ENCODE measurements at regions not wholly inside any gene's neighbourhood (a gene's known extent, or its start where the extent isn't known, plus 50 kb on each side); places are given as distances from the start of the nearest gene placed in this dataset.

DNA sequence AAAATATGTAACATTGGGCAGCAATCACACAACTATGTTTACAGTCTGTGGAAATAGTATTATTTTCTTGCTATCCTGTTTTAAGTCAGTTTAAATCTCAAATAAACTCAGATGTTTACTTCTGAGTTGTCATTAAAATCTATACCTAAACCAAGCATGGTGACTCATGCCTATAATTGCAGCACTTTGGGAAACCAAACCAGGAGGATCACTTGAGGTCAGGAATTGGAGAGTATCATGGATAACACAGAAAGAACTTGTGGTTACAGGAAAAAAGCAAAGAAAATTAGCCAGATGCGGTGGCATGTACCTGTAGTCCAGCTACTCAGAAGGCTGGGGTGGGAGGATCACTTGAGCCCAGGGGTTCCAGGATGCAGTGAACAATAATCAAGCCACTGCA is 631.6 kb upstream of the EPHA6 start:
- Histone ChIP-seq H3K4me1 (ENCODE audit: insufficient read depth, low read length) (no peaks in the 10 kb centered on the region), H3K36me3 (ENCODE audit: insufficient read depth, low read length) (no peaks in the 10 kb centered on the region), H3K27ac (ENCODE audit: low read depth in 1 of 2, low read length in 2 of 2) (no peak overlapping the region), H3K27me3 (ENCODE audit: control insufficient read depth in 1 of 2, insufficient read depth in 2 of 2, low read length in 2 of 2) (no peaks in the 10 kb centered on the region), H3K4me3 (ENCODE audit: low read length) (no peak overlapping the region), H3K9me3 (ENCODE audit: control insufficient read depth in 1 of 2, insufficient read depth in 1 of 2, low read length in 2 of 2) (no peaks in the 10 kb centered on the region)
- Mint-ChIP-seq H3K27me3 (no peaks in the 10 kb centered on the region), H3K36me3 (ENCODE audit: low read depth) (no peaks in the 10 kb centered on the region), H3K4me1 (ENCODE audit: low read depth) (no peaks in the 10 kb centered on the region), H3K4me3 (no peak overlapping the region), H3K9me3 (peaks cover 5% of the 10 kb centered on the region), H3K27ac (no peak overlapping the region)
- ChIA-PET CTCF (no interaction called here), POLR2A (no interaction called here)
- TF ChIP-seq, protein P1, sequence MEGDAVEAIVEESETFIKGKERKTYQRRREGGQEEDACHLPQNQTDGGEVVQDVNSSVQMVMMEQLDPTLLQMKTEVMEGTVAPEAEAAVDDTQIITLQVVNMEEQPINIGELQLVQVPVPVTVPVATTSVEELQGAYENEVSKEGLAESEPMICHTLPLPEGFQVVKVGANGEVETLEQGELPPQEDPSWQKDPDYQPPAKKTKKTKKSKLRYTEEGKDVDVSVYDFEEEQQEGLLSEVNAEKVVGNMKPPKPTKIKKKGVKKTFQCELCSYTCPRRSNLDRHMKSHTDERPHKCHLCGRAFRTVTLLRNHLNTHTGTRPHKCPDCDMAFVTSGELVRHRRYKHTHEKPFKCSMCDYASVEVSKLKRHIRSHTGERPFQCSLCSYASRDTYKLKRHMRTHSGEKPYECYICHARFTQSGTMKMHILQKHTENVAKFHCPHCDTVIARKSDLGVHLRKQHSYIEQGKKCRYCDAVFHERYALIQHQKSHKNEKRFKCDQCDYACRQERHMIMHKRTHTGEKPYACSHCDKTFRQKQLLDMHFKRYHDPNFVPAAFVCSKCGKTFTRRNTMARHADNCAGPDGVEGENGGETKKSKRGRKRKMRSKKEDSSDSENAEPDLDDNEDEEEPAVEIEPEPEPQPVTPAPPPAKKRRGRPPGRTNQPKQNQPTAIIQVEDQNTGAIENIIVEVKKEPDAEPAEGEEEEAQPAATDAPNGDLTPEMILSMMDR (IDR thresholded peaks at IDR 0.05) = no peak
- intact Hi-C loops (cut with DNase I, micrococcal nuclease) = no loop called here
- ATAC-seq (ENCODE audit: poor library complexity) (no peak), DNase-seq (no peak)

DNA sequence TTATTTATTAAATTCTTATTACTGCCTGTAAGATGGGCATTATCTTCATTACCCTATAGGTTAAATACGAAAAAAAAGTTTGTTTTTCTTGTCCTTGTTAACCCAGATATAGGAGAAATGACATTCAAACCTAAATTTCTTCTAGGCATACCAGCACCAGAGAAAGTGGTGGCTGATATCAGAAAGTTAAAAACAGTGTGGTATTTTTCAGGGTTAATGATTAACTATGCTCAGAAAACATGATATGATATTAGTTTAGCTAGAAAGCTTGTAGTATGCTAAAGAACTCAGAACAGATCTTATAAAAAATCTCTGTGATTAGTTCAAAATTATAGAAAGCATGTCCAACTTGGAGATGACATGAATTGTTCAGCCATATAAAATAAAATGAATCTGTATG is 630.5 kb upstream of the EPHA6 start:
- Histone ChIP-seq H3K27me3 (ENCODE audit: control insufficient read depth in 1 of 2, insufficient read depth in 2 of 2, low read length in 2 of 2) (no peaks in the 10 kb centered on the region), H3K9me3 (ENCODE audit: control insufficient read depth in 1 of 2, insufficient read depth in 1 of 2, low read length in 2 of 2) (no peaks in the 10 kb centered on the region), H3K4me1 (ENCODE audit: insufficient read depth, low read length) (no peaks in the 10 kb centered on the region), H3K4me3 (ENCODE audit: low read length) (no peak overlapping the region), H3K36me3 (ENCODE audit: insufficient read depth, low read length) (no peaks in the 10 kb centered on the region), H3K27ac (ENCODE audit: low read depth in 1 of 2, low read length in 2 of 2) (no peak overlapping the region)
- intact Hi-C loops (cut with DNase I, micrococcal nuclease) = no loop called here
- Mint-ChIP-seq H3K9me3 (peaks cover 3% of the 10 kb centered on the region), H3K36me3 (ENCODE audit: low read depth) (no peaks in the 10 kb centered on the region), H3K4me3 (no peak overlapping the region), H3K27ac (no peak overlapping the region), H3K4me1 (ENCODE audit: low read depth) (no peaks in the 10 kb centered on the region), H3K27me3 (no peaks in the 10 kb centered on the region)
- DNase-seq (no peak), ATAC-seq (ENCODE audit: poor library complexity) (no peak)
- POLR2A ChIA-PET = no interaction called here
- CTCF ChIA-PET = no interaction called here
- TF ChIP-seq, protein P1 (IDR thresholded peaks at IDR 0.05) = no peak

GRCh38 chr3:96190024-96190616 is 624.3 kb upstream of the EPHA6 start:
- DNase-seq (no peak), ATAC-seq (ENCODE audit: poor library complexity) (no peak)
- Mint-ChIP-seq H3K4me3 (no peak overlapping the region), H3K27me3 (no peaks in the 10 kb centered on the region), H3K36me3 (ENCODE audit: low read depth) (no peaks in the 10 kb centered on the region), H3K4me1 (ENCODE audit: low read depth) (no peaks in the 10 kb centered on the region), H3K9me3 (peaks cover 2% of the 10 kb centered on the region), H3K27ac (no peak overlapping the region)
- Histone ChIP-seq H3K27me3 (ENCODE audit: control insufficient read depth in 1 of 2, insufficient read depth in 2 of 2, low read length in 2 of 2) (no peaks in the 10 kb centered on the region), H3K4me1 (ENCODE audit: insufficient read depth, low read length) (no peaks in the 10 kb centered on the region), H3K4me3 (ENCODE audit: low read length) (no peak overlapping the region), H3K9me3 (ENCODE audit: control insufficient read depth in 1 of 2, insufficient read depth in 1 of 2, low read length in 2 of 2) (peaks cover 0 to 8% of the 10 kb centered on the region in 2 experiments), H3K27ac (ENCODE audit: low read depth in 1 of 2, low read length in 2 of 2) (no peak overlapping the region), H3K36me3 (ENCODE audit: insufficient read depth, low read length) (no peaks in the 10 kb centered on the region)
- intact Hi-C loops (cut with DNase I, micrococcal nuclease) = no loop called here
- ChIA-PET CTCF (no interaction called here), POLR2A (no interaction called here)
- TF ChIP-seq, protein P1 (IDR thresholded peaks at IDR 0.05) = no peak

Data from CD4-positive, alpha-beta T cell (primary cell).